Stimulated activated CD4-positive, alpha-beta T cell treated with anti-CD3 and anti-CD28 coated beads, Interleukin-12 subunit alpha, Interleukin-12 subunit beta, amount 100 ng/mL, for 24 hours (primary cell): ENCODE measurements at regions not wholly inside any gene's neighbourhood (a gene's known extent, or its start where the extent isn't known, plus 50 kb on each side); places are given as distances from the start of the nearest gene placed in this dataset.
"Not testable (repeated sequence)": the region's sequence is repeated elsewhere in the genome, so short reads cannot be mapped to it uniquely, and the experiment has no call there.

ENCODE experiments used
- DNase-seq, 2 experiments: peaks; one replicate each; pipeline ENCODE4 v3.0.0-alpha.2; 2020; ENCODE audit warnings: low read depth in 2 of 2

GRCh38 chr2:8548065-8548618 is 133.7 kb upstream of the ID2 start:
- no peak for DNase-seq

GRCh38 chr2:8548619-8549150 is 133.2 kb upstream of the ID2 start:
- DNase-seq = no peak

GRCh38 chr2:8549273-8549922 is 132.5 kb upstream of the ID2 start:
- DNase-seq = no peak

GRCh38 chr2:8549942-8550341 is 131.9 kb upstream of the ID2 start:
- DNase-seq = no peak

- DNase-seq = no peak
Measured at GRCh38 chr2:8550481-8550880, 131.4 kb upstream of the ID2 start.

GRCh38 chr2:8550937-8551621 is 130.8 kb upstream of the ID2 start:
- DNase-seq = no peak

- no peak for DNase-seq
Measured at GRCh38 chr2:8551622-8552074, 130.2 kb upstream of the ID2 start.

- no peak for DNase-seq
Measured at GRCh38 chr2:8552293-8552801, 129.5 kb upstream of the ID2 start.

- DNase-seq = no peak
Measured at GRCh38 chr2:8553643-8554042, 128.2 kb upstream of the ID2 start.

- DNase-seq = no peak
Measured at GRCh38 chr2:8554296-8554806, 127.5 kb upstream of the ID2 start.

- DNase-seq = no peak
Measured at GRCh38 chr2:8555543-8555942, 126.3 kb upstream of the ID2 start.

GRCh38 chr2:8558096-8558495 is 123.8 kb upstream of the ID2 start:
- no peak for DNase-seq

- DNase-seq = no peak
Measured at GRCh38 chr2:8558956-8559355, 122.9 kb upstream of the ID2 start.

- no peak for DNase-seq
Measured at GRCh38 chr2:8559805-8560204, 122.1 kb upstream of the ID2 start.

GRCh38 chr2:8561692-8562091 is 120.2 kb upstream of the ID2 start:
- DNase-seq = not testable (repeated sequence)

- DNase-seq = no peak
Measured at GRCh38 chr2:8563814-8564474, 117.9 kb upstream of the ID2 start.

GRCh38 chr2:8564475-8564874 is 117.4 kb upstream of the ID2 start:
- no peak for DNase-seq

GRCh38 chr2:8565399-8566154 is 116.3 kb upstream of the ID2 start:
- DNase-seq = no peak

- no peak for DNase-seq
Measured at GRCh38 chr2:8566155-8566670, 115.6 kb upstream of the ID2 start.

- DNase-seq = no peak
Measured at GRCh38 chr2:8566774-8567468, 114.9 kb upstream of the ID2 start.
